Activated T-cell treated with anti-CD3 and anti-CD28 coated beads, Interleukin-2, amount 50 U/mL, for 1 hour (primary cell): ENCODE measurements at regions not wholly inside any gene's neighbourhood (a gene's known extent, or its start where the extent isn't known, plus 50 kb on each side); places are given as distances from the start of the nearest gene placed in this dataset.

Experiments used
- DNase-seq: peaks from one replicate; pipeline ENCODE4 v3.0.0-alpha.2; 2020

DNA sequence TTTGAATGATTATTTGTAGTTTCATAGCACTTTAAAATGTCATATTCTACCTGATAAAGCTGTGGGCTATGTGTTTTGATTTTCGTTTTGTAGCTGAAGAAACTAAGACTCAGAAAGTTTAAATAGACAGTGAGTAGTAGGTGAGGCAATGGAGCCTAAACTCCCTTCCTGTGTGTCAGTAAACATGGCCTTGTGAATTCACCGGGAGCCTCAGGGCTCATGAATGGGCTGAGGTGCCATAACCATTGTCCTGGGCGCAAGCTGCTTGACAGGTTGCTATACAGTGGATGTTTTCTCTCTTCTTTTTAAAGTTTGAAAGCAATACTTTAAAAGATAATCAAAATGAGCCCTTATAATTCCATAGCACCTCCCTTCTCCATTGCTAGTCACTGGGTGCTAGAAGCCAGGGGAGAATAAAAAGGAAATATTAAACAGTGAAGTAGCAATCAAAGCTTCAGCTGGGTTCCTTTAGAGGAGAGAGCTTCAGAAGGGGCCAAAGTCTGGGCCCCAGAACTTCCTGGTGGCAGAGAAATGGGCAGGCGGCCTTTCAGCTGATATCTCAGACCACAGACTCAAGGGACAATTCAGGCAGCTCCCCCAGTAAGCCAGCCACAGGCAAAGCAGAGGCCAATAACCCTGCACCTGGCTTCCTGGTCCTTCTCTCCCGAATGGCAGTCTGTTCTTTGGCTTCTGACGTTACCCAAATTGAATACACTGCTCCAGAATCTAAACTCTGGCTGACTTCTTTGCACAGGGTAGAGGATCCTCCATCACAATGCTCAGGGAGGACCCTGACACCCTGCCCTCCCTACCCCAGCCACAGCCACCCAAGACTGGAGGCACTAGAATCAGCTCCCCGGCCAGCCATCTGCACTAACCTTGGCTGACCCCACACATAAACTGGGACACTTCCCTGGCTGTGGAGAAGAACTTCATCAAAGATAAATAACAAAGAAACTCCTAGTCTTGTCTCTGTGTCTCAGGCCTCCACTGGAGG lies 51.8 kb upstream of the NPAS2 start:
- DNase-seq: no peak
